NCI-H2196 (cell line): ENCODE measurements at regions not wholly inside any gene's neighbourhood (a gene's known extent, or its start where the extent isn't known, plus 50 kb on each side); places are given as distances from the start of the nearest gene placed in this dataset.

Source experiments
- DNase-seq: peaks from one replicate; lab custom pipeline; 2025; ENCODE audit not compliant: unreplicated experiment; lab: John Stamatoyannopoulos, UW

DNA sequence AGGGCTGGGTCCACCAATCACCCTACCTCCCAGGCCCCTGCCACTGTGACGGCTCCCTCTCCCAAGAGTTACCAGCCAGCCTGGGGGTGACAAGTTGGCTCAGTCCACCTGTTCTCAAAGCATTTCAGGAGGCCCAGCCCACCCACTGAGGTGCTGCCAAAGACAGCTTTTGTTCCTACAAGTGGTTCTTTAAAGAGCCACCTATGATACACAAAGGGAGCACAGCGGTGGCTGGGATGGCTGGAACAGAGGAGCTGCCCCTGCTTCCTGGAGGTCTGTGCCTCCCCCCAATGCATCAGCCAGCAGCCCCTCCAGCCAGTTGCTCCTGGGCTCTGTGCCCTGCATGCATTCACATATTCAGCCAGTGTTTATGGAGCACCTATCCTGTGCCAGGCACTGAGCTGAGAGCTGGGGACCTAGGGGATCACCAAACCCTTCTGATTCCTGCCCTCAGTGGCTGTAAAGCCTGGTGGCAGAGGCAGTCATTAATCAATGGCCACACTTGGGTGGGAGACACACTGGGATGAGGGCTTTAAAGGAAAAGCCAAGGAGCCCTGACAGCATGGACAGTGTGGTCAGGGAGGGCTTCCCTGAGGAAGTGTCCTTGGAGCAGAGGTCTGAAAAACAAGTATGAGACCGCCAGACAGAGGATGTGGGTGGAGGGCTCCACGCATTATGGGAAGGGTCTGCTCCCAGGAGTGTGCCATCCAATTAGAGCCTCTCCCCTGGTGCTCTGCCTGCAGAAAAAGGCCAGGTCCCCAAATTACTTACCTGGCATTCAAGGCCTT, 107.1 kb upstream of the LINGO1 start:
- DNase-seq, result peak; percentile 10

DNA sequence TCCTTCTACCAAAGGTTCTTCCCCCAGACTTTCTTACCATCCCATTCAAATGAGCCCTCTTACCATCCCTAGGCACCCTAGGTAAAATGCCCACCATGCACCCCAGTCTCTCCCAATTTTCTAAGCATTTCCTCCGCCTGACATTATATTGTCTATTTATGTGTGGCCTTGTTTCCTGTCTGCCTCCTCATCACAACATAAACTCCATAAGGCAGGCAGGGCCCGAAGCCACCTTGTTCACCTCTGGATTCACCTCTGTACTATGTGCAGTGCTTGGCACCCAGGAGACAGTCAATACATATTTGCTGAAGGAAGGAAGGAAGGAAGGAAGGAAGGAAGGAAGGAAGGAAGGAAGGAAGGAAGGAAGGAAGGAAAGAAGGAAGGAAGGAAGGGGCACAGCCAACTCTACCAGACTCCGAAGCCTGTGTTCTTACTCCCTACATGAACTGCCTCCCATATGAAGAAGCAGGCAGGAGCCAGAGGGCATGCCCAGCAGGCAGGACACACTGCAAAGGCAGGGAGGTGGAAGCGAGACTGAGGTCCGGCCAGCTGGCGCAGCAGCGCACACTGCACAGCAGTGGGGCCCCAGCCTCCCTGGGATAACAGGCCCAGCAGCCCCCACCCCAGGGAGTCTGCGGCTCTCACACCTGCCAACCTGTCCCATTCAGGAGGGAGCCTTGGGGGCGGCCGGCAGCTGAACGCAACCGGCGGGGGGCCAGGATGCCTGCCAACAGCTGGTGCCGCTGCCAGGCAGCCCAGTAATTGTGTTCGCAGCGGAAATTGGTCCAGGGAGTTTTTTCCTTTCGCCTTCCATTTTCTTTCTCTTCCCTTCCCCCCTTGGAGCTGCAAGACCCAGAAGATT, 106.0 kb upstream of the LINGO1 start:
- DNase-seq, result peak; percentile 64

DNA sequence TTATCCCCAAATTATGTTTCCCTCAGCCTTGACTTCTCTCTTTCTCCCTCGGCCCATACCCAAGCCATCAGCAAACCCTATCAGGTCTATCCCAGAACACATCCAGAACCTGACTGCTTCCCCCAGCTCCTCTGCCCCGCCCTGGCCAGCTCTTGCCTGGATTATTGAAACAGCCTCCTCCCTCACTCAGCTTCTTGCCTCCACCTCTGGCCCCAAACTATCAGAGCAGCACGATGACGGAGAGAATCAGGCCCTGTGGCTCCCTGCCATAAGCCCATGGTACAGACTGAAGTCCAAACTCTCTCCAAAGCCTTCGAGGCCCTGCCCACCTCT, 105.3 kb upstream of the LINGO1 start:
- no peak for DNase-seq

DNA sequence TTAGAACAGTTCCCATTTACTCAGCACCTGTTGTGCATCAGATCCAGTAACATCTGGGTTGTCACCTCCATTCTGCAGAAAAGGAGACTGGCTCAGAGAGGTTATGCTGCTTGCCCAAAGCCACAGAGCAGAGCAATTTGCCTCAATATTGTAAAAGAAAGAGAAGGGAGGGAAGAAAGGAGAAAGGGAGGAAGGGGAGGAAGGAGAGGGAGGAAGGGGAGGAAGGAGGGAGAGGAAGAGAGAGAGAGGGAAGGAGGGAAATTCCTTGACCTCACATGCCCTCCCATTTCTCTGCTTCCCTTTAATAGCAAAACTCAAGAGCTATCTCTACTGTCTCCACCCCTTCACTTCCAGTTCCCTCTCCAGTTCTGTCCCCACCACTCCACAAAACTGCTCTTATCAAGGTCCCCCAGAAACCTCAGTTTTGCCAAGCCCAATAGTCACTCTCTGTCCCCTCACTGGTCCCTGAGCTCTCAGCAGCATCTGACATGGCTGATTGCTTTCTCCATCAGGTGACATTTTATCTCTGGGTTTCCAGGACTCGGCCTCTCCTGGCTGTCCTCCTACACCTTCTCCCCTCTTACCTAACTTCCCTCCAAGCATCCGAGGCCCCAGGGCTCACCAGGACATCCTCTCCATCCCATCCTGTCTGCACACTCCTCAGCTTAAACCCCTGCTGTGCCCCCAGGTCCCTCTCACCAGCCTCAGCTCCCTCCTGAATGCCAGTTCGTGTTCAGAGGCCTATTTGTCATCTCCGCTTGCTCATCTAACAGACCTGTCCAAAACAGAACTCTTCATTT, 104.7 kb upstream of the LINGO1 start:
- DNase-seq, result no peak

DNA sequence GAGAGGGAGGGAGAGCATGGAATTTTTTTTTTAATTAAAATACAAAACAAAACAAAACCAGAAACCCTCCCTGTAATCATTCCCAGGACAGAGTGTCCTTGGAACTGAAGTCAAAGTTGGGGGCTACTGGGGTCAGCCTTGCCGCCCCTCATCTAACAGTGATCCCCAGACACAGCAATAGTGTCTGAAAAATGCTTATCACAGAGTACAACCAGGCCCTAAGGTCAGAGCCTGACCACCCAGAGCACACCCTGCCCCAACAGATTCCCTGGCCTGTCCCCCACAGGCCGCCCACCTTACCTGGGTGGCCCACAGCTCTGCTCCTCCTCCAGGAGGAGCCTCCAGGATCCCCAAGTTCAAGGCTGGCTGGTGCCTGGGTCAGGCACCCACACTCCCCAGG, 101.6 kb upstream of the LINGO1 start:
- no peak for DNase-seq

DNA sequence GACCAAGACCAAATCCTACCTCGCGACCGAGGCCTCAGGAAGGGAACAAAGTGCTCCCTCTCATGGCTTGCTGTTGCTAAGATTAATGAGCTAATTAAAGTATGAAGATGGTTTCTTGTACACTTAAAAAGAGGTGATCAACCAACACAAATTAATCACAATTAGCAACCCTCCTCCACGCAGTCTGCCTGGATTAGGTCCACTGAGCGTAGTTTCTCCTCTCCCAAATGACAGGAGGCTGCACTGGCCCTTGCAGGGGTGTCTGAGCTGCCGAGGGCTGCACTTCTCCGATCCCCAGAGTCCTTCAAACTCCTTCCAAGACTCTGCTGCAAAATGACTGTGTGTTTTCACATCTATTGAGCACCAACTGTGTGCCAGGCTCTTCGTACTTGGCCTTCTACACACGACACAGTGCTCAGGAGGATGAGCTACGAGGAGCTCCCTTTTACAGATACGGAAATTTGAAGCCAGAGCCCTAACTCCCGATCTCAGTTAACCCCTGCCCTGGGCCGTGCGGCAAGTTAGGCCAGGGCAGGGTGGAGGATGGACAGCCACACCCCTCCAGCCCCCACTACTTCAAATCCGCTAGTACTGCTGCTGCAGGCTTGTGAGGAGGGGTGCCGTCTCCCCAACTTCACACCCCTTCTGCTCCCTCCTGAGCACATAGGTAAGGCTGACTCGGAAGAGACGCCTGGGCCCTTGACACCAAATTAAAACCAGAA, 101.0 kb upstream of the LINGO1 start:
- DNase-seq, result no peak

DNA sequence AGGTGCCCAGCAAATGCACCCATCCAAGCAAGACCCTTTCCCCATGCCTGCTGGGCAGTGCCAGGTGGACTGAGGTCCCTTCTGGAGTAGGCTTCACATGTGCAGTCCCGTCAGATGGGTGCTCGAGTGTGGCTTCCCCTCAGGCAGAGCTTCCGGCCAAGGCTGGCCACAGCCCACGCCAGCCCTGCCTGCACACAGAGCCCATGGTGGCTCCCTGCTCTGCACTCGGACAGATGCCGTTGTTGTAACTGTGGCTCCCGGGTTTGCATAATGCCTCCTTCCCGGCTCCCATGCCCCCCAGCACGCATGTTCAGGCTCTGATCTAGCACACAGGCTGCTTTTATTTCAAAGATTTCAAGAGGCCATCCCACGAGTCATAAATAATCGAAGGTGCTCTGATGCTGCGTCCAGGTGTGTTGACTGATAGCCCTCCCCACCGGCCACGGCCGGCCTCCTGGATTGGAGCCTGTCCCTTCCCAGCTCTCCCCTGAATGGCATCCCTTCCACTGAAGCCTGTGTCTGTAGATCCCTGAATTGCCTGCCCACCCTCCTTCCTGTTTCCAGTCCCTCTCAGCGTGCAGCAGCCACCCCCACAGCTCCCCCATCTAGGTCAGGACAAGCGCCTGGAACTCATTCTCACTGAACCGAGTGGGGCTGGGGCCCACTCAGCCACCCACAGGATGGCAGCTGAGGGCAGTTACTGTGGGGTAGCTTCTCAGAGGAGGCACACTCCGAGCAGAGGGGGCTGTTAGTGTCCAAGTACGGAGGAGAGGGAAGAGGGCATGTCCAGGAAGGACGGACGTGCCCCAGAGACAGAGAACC, 100.0 kb upstream of the LINGO1 start:
- DNase-seq, result no peak

DNA sequence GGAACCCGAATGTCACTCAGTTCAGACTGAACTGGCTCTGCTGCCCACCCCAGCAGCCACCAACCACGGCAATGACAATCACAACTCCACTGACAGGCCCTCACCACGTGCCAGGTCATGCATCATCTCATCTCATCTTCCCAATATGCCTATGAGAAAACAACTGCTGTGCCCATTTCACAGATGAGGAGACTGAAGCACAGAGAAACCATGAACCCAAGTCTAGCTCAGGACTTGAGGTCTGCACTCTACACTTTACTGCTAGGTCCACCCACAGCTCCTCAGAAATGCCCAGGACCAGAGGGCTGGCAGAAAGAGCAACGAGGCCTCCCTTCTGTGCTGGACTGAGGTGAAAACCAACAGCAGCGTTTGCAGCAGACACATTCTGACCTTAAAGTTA, 99.2 kb upstream of the LINGO1 start:
- DNase-seq, result no peak

DNA sequence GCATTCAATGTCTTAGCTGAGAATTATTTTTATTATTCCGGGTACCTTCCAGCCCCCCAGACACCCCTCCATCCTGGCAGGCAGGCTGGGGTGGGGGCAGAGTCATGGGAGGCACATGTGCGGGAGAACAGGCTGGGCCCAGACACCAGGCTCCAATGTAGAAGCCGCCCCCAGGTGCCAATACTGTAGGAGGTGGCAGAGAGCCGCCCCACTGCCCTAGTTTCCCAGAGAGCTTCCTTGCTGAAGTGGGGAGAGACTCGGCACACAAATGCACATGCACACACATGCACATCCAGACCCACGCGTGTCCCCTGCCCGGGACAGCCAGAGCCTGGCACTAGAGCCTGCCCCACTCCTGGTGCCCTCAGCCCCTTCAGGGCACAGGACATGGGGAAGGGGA, 98.4 kb upstream of the LINGO1 start:
- no peak for DNase-seq

DNA sequence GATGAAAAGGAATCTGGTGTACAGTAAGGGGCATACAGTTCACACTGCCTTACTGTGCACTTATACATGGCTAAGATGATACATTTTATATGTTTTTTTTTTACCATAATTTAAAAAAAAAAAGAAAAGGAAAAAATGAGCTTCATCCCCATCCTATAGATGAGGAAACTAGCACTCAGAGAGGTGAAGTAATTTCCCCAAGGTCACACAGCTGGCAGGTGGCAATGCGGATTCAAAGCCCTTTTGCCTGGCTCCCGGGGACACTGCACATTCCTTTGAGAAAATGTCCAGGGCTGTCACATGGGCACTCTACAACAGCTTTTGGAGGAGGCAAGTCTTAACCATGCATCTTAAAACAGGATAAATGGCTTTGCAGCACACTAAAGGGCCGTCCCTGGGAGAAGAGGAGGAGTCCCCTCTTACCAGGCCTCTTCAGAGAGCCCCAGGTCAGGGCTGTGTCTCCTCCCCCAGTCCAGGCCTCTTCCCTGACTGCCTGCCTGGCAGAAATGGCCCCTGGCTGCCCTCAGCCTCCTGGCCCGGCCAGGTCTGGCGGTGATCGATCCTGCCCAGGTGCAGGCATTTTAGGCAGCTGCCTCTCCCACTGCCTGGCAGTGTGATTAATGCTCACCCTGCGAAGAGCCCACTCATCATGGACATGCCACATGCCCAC, 95.1 kb upstream of the LINGO1 start:
- DNase-seq, result no peak

DNA sequence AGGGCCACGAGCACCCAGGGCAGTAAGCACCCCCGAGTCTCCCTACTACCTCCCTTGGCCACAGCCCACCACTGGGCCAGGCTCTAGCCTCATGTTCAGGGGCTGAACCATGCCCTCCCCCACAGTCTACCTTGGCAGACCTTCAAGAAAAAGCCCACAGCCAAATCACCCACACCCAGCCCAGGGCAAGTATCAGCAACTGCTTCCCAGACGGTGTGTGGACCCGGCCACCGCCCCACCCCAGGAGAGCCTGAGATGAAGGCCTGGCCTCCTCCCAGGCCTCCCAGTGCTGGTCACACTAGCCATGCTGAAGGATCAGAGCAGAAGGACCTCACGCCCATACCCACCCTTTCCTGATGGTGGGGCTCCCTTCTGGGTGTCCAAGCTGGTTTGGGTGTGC, 92.0 kb upstream of the LINGO1 start:
- no peak for DNase-seq

DNA sequence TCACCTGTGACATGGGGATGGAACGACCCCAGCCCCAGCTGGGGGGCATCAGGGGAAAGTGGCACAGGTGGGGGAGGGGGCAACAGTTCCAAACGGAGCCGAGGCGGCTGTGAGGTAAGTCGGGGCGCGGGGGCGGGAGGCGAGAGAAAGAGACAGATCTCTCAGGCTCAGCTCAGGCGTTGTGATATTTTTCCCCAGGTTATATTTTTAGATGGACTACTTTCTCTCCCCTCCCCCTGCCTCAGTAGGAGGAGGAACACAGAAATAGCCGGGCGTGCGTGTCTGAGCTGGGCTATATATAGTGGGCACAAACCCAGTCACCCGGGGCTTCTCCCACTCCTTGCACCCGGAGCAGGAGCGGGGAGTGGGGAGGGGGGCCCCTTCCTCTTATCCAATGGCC, 91.0 kb upstream of the LINGO1 start:
- DNase-seq, result no peak

DNA sequence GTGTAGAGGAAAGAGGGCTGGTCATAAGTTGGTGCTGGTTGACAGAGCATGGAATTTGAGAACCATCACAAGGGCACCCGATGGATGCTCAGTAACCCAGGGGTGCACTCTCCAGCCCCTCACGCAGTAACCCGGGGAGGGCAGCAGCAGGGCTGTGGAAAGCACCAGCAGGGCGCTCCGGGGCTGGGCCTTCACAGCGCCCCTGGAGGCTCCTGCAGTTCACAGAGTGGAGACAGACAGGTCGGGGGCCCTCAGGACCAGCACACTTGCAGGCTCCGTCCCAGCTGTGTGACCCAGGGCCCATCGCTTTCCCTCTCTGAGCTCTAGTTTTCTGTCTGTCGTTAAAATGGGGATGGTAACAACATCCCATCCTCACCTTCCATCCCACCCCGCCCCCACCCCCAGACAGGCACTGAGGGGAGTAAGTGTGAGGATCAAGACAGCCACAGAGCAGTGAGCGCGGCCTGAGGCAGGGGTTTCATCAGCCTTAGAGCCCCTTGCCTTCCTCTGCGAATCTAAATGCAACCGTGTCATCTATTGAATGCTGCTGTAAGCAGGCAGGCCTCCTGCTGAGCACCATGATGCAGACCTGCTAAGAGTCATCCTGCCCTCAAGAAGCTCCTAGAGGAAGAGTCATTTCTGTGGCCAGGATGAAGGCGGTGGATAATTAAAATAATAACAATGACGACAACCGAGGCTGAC, 90.2 kb upstream of the LINGO1 start:
- DNase-seq, result no peak

DNA sequence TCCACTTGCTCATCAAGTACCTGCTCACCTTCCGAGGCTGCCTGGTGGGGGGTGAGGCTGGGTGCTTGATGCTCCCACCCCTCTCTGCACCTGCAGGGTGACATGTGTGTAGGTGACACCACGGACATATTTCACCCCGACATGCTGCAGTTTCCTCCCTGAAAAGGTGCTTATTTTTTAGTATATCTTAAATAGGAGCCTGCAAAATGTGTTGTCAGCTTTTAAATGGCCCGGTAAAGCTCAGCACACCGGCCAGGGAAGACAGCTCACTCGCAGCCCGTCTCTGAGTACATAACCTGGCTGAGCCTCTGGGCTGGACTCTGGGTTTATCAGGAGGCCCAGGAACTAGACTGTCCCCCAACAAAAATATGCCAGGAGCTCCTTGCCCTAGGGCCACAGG, 89.3 kb upstream of the LINGO1 start:
- DNase-seq, result no peak

DNA sequence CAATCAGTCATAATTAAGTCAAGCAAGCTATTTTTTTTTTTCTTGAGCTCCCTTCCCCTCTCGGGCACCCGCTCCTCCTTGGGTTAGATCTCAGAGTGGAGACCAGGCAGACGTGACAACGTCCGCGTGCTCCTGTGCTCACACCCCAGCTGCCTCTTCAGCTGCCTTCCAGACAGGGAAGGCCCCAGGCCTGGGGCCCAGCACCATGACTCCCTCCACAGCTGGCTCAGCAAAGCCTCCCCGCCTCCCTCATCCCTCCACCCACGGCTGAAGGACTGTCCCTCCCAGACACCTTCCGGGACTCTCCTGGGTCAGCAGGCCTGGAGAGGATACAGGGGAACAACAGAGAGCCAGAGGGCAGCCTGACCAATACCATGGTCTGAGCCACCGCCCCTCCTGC, 87.9 kb upstream of the LINGO1 start:
- DNase-seq, result no peak

DNA sequence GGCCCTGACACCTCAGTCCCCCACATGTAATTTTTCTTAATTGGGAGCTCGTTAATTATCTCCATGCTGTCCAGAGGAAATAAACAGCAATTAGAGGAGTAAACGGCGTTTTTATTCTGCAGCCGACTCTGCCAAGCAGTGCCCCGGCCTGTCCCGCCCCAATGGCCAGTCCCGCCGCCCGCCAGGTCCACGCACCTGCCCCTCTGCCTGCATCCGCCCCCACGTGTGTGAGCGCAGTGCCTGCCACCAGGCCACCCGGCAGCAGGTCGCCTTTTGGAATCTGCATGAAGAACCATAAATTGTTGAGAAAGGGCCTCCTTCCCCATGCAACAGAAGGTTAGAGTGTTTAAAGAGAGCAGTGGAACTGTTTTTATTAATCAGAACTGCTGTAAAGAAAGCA, 87.5 kb upstream of the LINGO1 start:
- DNase-seq, result no peak

DNA sequence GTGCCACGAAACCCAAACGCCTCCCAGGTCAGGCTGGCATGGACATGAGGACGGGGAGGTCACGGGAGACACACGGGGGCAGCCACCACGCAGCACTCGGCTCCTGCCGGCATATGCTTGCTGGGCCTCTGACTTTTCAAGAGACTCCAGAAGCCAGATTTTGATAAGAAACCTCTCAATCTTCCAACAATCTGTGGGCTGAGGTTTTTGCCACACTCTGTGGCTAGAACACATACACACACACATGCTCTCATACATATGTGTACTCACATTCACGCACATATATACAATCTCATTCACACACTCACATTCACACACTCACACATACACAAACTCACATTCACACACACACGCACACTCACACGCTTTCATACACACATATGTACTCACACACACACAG, 86.7 kb upstream of the LINGO1 start:
- DNase-seq, result no peak

DNA sequence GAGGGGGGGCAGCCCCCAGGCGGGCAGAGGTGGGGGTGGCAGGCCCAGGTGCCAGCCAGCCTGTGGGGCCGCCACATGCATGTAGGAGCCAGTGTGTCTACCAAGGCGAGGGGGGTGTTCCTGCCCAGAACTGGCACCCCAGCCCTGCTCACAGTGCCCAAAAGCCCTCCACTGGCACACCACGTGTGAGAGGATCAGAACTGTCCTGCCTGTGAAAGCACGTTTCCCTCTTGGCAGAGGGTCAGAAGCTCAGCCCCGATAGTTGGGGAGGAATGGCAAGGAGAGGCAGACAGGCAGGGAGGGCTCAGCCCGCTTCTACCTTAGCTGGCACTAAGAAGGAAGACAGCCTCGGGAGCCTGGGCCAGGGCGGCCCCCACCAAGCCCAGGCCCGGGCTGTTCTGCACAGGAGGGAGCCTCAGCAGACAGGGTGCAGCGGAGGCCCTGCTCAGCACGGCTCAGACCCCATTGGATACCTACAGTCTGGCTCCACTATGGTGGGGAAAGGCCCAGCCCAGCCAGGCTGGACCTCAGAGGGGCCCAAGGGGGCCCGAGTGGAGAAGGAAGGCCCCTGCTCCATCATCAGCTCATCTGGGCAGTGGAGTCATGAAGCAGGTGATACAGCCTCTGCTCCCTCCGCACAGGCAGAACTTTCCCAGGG, 84.8 kb upstream of the LINGO1 start:
- no peak for DNase-seq
